ENCODE measurements at regions not wholly inside any gene's neighbourhood (a gene's known extent, or its start where the extent isn't known, plus 50 kb on each side); places are given as distances from the start of the nearest gene placed in this dataset.
A peak's percentile ranks its signal among the peaks of the same experiment; 100 is the strongest.

DNA sequence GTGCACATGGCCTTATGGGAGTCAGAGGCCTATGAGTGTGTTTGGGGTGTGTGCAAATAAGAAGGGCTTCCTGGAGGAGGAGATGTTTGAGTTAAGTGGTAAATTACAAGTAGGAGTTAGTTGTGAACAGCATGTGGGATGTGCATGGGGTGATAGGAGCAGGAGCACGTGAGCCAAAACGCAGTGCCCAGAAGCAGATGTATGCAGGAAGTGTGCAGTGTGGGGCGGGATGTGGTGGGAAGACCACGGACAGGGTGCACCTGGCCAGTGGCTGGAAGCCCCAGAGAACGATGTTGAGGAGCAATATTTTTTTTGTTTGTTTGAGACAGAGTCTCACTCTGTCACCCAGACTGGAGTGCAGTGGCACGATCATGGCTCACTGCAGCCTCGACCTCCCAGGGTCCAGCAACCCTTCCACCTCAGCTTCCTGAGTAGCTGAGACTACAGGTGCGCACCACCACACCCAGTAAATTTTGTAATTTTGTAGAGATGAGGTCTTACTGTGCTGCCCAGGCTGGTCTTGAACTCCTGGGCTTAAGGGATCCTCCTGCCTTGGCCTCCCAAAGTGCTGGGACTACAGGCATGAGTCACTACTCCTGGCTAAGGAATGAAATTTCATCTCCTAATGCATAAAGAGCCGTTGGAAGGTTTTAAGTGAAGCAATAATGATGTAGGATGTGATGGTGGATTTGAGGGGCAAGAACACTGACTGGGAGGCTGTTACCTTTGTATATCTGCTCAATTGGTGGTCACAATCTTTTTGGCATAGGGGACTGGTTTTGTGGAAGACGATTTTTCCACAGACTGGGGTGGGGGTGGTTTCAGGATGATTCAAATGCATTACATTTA lies 78.4 kb downstream of the LYZL2 start:
- no TSS peak for BruUV-seq (replicated peaks)
- POLR2A ChIA-PET = interaction anchor here (1.0 to 3.6 kb wide), 8 partner anchors 8 to 115 kb away, joined by 3 to 38 read pairs (median 12); partner anchors contain the start of gene MAP3K8
- TF ChIP-seq SNAPC5 (CRISPR knock-in tag; IDR thresholded peaks at IDR 0.05) = no peak
- TF ChIP-seq BCLAF1 (IDR thresholded peaks at IDR 0.05; ENCODE audit: borderline replicate concordance in 1 of 2, control insufficient read depth in 1 of 2, low read depth in 2 of 2, low read length in 1 of 2) = no peak
- TF ChIP-seq GTF2A2 (tag; IDR thresholded peaks at IDR 0.05) = no peak
- TF ChIP-seq, protein P1, sequence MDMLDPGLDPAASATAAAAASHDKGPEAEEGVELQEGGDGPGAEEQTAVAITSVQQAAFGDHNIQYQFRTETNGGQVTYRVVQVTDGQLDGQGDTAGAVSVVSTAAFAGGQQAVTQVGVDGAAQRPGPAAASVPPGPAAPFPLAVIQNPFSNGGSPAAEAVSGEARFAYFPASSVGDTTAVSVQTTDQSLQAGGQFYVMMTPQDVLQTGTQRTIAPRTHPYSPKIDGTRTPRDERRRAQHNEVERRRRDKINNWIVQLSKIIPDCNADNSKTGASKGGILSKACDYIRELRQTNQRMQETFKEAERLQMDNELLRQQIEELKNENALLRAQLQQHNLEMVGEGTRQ (CRISPR knock-in tag; IDR thresholded peaks at IDR 0.05) = no peak
- TF ChIP-seq HLTF (IDR thresholded peaks at IDR 0.05) = no peak
- no peak for TF ChIP-seq ZNF133 (CRISPR knock-in tag; IDR thresholded peaks at IDR 0.05)
- TF ChIP-seq SMARCC2 (IDR thresholded peaks at IDR 0.05; ENCODE audit: low read depth) = no peak
- no peak for TF ChIP-seq LARP7 (IDR thresholded peaks at IDR 0.05)
- TF ChIP-seq DPF2 (IDR thresholded peaks at IDR 0.05) = no peak
- TF ChIP-seq TFAP4 (CRISPR knock-in tag; IDR thresholded peaks at IDR 0.05; ENCODE audit: borderline replicate concordance) = no peak
- 0 out of 2 replicates have a peak, but pooled peaks have one; percentile 35 for TF ChIP-seq DMBX1 (CRISPR knock-in tag; IDR thresholded peaks at IDR 0.05; ENCODE audit: borderline replicate concordance)
- TF ChIP-seq, protein P2, sequence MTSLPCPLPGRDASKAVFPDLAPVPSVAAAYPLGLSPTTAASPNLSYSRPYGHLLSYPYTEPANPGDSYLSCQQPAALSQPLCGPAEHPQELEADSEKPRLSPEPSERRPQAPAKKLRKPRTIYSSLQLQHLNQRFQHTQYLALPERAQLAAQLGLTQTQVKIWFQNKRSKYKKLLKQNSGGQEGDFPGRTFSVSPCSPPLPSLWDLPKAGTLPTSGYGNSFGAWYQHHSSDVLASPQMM (CRISPR knock-in tag; IDR thresholded peaks at IDR 0.05) = no peak
- TF ChIP-seq HDAC3 (IDR thresholded peaks at IDR 0.05; ENCODE audit: borderline replicate concordance, partially characterized antibody) = no peak
- TF ChIP-seq MTF1 (CRISPR knock-in tag; IDR thresholded peaks at IDR 0.05; ENCODE audit: borderline replicate concordance) = no peak
- no peak for TF ChIP-seq TEAD2 (tag; IDR thresholded peaks at IDR 0.05)
- TF ChIP-seq CBX8 (IDR thresholded peaks at IDR 0.05; ENCODE audit: borderline replicate concordance, extremely low read depth, low read depth, low read length, poor library complexity, severe bottlenecking) = no peak

More for the DNA sequence above, 78.4 kb downstream of the LYZL2 start:
- in situ Hi-C loops (cut with MboI) = no loop called here
- intact Hi-C loops (cut with micrococcal nuclease) = loop anchor here (5.0 kb wide), 1 partner anchor 114 kb away; no protein-coding TSS in a partner anchor
- WGBS (ENCODE audit: insufficient coverage, low coverage, missing lambda C conversion rate) = 72% methylated on average over 10 of the region's 10 CpGs
- no peak overlapping the region for H3K4me3 ChIP-seq
- peak overlapping the region; percentile 31 to 92; a peak in 3 of 4 replicates for H3K9ac ChIP-seq (ENCODE audit: insufficient read depth in 1 of 2, low read depth in 2 of 2, low read length in 2 of 2)
- H3K9me1 ChIP-seq (ENCODE audit: control insufficient read depth, insufficient read depth, low read length) = no peaks in the 10 kb centered on the region
- DNase-seq (ENCODE audit: extremely low read depth in 1 of 4, low spot score in 3 of 4) (peak in 1 of 4 experiments; percentile 28), FAIRE-seq (no peak), ATAC-seq (no peak)
- no peaks in the 10 kb centered on the region for H3K79me2 ChIP-seq (ENCODE audit: control insufficient read depth, insufficient read depth, low read length)
- H3K9me3 ChIP-seq (replicated peaks; ENCODE audit: control insufficient read depth, insufficient read depth, low read depth, low read length) = no peaks in the 10 kb centered on the region
- no peaks in the 10 kb centered on the region for H3K27me3 ChIP-seq (ENCODE audit: control insufficient read depth in 2 of 2, insufficient read depth in 2 of 2, low read length in 2 of 2)
- H4K20me1 ChIP-seq (replicated peaks; ENCODE audit: control insufficient read depth, insufficient read depth, low read length) = no peaks in the 10 kb centered on the region
- H2AFZ ChIP-seq (ENCODE audit: low read depth, low read length) = peak overlapping the region; percentile 69
- H3K4me2 ChIP-seq (ENCODE audit: insufficient read depth, low read length) = peak overlapping the region; percentile 84
- peaks cover 24 to 32% of the 10 kb centered on the region in 2 experiments for H3K4me1 ChIP-seq (replicated peaks in 1 of 2; ENCODE audit: control insufficient read depth in 2 of 2, insufficient read depth in 2 of 2, low read length in 2 of 2)
- CTCF ChIA-PET (ENCODE audit: low intra/inter-chr PET ratio) = no interaction called here
- no peaks in the 10 kb centered on the region for H3K36me3 ChIP-seq (ENCODE audit: control insufficient read depth, insufficient read depth, low read length)
- H3K27ac ChIP-seq (ENCODE audit: extremely low read depth, low read depth, low read length) = peak overlapping the region; percentile 97

Measured in K562 (cell line).